Muscle of back (tissue), 3 donors: ENCODE measurements at regions not wholly inside any gene's neighbourhood (a gene's known extent, or its start where the extent isn't known, plus 50 kb on each side); places are given as distances from the start of the nearest gene placed in this dataset.
"Not testable (repeated sequence)": the region's sequence is repeated elsewhere in the genome, so short reads cannot be mapped to it uniquely, and the experiment has no call there.

Experiments used
- DNase-seq, 3 donors: peaks; one replicate each; pipeline versions ENCODE4 v3.0.0 to v3.0.0-alpha.2; 2013

DNA sequence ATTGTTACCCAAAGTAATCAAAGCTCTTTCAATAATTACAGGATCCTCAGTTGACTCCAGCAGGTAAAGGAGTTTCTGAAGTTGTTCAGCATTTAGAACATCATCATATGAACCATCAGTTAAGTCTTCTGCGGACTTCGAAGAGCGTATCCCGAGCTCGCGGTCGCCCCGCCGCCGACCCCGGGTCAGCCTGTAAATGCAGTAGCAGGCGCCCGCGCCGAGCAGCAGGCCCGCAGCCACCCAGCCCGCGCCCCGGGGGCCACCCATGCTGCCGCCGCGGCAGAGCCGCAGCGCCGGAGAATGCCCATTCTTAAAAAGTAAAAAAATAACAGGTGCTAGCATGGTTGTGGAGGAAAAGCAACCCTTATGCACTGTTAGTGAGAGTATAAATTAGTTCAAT is 444.5 kb downstream of the NSUN3 start:
- DNase-seq = not testable (repeated sequence)

DNA sequence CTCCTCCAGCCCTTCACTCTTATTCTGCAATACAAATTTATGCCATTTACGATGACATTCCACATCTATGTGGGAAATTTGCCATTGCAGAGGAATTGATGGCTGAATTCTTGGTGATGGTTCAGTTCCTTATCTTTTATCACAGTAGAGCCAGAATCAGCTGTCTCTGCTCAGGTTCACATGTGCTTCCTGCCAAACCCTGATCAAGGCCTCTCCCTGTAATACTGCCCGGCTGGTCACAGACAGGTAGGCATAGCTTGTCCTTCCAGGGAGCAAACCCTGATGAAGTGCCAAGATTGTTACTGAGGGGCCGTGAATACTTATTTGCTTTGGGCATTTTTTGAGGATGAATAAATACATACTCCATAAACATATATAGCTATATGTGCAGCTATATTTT is 450.0 kb downstream of the NSUN3 start:
- DNase-seq = no peak

DNA sequence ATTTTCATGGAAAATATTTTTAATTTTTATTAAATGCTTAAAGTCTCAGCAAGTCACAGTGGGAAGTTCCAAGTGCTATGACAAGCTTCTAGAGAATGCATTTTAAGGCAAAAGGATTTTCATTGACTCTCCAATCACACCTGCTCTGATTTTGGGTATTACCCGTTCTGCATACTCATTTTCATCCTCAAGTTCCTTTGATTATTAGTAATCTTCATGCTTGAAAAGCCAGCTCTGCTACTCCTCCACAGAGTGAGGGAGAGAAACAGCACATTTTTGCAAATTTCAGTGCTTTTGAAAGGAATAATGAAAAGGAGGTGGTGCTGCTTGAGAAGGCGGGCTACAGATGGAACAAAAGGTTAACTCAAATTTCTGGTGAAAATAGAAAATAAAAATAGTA is 450.7 kb downstream of the NSUN3 start:
- no peak for DNase-seq

DNA sequence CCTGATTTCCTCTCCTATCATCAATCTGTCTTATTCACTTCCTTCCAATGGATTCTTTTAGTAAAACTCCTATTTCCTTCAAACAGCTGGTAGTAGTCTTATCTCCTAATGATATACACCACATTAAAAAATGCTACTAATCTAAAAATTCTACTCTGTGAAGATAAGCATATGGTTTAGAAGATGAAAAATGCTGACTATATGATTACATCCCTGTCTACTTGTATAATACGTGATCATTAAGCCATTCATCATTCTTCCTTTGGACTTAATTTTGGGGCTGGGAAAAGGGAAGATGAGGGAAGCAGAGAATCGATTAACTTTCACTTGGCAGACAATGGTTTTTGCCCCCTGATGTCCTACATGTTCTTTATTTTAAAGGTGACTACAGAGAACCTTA is 453.1 kb downstream of the NSUN3 start:
- DNase-seq = no peak

DNA sequence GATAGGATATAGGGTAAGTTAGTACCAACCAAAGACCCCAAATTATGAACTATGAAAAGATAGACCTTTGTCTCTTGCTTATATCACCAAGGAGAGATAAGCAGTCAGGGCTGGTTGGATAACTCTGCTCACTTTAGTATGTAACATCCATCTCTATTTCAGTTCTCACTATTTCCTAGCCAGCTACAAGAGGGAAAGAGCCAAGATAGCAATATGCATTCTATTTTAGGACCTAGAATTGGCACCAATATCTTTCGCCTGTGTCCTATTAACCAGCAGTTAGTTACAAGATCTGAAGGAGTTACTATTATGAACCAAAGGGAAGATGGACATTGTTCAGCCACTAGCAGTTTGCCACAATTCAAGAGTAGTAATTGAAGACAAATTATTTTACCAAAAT is 457.5 kb downstream of the NSUN3 start:
- DNase-seq = peak in 1 of 3 donors; percentile 10

DNA sequence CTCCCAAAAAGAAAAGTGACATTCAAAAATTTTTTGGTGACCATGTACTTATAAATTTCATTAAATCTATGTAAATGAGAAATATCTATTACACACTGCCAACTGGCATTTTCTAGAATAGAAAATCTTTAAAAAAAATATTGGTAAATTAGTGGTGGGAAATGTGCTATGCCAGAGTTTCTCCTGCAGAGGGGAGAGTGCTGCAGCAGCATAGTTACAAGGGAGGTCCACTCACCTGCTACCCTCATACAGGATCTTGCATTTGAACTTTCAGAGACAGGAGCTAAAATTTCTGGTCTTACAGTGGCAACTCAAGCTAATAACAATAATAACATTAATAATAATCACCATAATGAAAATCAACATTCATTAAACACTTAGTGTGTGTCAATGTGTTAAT is 459.6 kb downstream of the NSUN3 start:
- DNase-seq = no peak

DNA sequence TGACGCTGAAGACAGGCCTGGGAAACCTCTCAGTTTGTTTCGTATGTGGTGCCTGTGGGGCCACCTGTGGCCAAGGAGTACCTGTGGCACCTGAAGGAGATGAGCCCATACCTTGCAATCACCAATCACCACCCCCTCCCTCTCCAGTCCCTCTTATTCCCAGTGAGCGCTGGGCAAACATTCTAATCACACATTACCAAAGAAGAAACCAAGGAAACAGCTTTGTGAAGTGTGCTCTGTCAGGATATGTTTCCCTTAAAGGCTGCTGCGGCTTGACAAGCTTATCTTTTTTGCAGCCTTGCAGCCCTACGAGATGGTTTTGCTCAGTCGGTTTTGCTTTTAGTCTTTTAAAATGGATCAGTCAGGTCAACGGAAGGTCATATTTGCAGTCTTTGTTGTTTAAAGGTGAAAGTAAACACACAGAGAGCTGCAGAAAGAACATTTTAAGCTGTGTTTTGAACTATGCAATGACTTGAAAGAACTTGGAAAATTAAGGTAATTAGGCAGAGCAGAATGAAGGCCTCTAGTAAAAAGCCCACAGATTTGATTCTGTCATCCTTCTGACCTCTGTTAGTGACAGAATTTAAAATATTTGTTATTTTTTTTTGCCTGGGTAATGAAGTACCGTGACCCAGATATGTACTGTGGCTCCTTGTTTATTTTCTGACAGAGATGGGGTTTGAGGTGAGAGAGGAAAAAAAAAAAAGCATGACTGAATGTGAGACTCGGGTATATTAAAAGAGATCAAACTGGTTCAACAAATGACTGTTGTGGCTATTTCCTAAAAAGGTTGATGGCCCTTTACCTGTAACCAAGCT is 461.4 kb downstream of the NSUN3 start:
- no peak for DNase-seq

DNA sequence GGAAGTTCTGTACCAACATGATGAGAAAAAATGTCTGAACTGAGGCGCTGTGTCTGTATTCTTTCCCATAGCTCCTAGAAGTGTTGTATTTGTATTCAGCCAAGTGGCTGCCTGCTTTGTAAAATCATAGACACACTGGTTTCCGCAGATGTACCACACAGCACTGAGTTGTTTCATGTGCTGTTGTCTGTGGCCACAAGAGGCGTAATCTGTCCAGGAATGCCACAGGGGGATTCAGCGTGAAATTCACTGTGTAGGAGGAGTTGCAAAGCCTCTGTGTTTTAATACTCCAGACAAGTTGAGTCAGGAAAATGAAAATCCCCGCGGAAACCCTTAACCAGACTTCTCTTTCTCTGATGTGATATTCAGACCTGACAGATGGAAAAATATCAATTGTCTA is 462.2 kb downstream of the NSUN3 start:
- DNase-seq = peak; percentile 1 to 49 (median 18)

DNA sequence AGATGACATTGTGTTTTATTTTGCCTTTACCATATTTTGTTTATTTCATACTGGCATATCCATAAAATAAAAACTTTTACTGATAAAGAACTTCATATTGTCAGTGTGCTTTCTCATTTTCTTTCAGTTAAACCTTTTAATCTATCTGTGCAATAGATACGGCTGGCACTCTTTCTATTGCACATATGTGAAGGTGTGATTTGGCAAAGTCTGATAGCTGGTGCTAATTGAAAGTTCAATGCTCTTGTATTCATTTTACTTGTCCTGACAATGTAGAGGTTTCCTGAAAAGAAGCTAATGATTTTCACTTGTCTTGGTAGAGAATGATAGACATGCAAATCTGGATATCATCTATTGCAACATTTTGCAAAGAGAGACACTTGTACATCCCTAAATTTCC is 467.0 kb downstream of the NSUN3 start:
- DNase-seq = no peak

DNA sequence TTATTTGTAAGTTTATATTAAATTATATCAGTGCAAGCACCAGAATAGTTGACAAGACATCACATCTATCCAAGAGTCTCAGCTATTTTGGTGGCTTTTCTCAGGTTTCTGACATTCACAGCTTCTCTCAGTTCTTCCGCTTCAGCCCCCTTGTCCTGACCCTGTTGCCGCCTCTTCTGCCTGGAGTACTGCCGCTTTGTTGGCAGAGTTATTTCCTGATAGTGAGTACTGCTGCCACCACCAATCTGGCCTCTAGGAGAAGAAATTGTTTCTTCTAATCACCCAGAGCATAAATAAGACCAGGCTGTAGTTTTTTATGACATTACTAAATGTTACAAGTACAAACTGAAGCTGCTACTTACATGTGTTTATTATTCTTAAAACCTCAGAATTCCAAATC is 470.1 kb downstream of the NSUN3 start:
- no peak for DNase-seq

DNA sequence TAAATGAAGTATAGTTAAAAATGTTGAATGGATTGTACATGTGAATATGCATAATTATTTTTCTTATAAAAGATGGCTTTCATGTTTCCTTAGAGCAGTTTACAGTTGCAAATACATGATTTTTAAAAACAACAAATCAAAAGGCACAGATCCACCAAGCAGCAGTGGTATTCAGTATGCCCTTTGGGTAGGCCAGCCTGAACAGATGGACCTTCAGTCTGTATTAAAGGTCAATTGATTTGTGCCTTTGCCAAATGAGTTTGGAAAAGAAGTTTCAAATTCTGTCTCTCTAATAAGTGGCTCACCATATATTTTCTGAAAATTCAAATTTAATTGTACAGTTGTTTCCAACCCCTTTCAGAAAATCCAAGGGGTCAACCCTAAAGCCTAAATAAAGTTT is 477.1 kb downstream of the NSUN3 start:
- DNase-seq = no peak

DNA sequence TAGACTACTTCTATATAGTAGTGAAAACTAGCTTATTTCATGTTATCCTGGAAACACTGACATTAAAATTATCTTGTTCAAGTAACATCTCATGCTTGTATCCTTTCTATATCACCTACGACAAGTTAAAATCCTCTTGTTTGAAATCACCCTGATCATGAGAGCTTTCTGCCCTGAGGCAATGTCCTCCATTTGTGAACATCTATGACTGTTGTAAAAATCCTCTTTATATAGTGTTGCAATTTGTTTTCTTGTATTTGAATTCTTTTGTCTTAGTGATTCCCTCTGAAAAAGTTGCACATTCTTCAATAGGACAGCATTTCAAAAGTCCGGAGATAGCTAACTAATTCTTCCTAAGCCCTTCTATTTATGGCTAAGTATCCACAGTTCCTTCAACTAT is 480.3 kb downstream of the NSUN3 start:
- DNase-seq = no peak

DNA sequence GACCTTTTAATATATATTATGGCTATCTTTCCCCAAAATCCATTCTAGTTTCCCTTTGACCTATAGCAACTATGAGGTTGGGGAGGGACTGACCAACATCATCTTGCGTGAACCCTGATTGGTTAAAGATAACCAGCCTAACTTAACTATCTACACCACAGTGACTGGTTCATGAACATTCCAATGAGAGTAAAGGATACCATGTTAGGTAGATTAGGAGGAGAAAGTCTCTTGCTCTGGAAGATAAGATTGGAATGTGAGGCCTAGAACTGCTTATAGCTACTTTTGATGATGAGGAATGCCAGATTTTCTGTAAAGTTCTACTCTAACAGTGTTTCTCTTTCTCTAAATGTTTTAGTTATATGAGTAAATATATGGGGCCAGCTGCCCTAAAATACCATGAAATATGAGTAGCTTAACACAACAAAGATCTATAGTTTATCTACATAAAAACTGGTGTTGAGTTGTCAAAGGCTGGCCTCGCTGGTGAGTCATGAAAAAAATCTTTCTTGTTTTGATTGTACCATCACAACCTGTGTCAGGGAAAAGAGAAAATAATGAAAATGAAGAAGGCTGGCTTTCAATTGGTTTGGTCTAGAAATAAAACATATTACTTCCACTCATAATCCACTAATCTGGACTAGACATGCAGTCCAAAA is 481.4 kb downstream of the NSUN3 start:
- DNase-seq = no peak

DNA sequence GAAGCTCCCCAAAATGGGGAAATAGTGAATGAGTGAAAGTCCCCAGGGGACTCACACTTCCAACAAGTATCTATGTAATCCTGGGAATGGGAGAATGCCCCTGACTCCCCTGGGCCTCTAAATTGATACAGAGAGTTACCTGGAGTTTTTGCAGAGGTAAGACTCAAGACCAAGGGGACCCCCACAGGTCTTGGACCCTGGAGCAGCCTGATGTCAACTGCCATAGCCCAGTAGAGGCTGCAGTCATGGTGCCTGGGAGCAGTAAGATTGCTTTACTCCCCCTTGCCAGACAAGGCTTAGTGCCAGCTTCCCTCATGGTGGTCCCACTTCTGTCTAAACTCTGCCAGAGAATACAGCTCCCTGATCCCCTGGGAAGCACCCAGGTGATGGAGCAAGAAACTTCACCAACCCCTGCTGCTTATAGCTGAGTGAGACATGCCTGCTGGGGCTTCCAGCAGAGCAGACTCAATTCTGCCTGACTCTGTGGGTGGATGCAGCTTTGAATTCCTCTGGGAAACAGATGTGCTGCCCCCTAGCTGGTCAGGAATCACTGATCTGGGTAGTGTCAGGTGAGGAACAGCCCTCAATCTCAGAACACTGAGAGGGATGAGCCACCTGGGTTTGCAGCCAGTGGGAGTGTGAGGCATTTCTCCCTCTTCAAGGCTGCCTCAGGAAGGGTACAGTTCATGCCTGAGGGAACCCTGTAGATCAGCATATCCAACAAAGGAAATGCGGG is 485.9 kb downstream of the NSUN3 start:
- no peak for DNase-seq

DNA sequence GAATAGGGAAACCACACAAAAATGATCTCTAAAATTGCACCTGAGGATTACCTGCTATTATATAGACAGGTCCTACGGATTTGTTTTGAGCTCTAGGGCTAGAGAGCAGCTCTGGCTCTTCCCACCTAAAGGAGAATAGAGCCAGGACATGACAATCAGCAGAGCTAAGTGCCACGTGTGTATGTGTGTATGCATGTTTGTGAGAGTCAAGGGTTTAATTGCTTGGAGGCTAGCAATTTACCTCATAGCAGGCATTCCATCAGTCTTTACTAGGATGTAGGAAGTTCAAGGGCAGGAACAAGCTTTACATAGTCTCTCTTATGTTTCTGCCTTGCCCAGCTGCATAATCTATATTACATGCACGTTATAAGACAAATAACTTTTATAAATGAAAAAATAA is 498.2 kb downstream of the NSUN3 start:
- DNase-seq = no peak

DNA sequence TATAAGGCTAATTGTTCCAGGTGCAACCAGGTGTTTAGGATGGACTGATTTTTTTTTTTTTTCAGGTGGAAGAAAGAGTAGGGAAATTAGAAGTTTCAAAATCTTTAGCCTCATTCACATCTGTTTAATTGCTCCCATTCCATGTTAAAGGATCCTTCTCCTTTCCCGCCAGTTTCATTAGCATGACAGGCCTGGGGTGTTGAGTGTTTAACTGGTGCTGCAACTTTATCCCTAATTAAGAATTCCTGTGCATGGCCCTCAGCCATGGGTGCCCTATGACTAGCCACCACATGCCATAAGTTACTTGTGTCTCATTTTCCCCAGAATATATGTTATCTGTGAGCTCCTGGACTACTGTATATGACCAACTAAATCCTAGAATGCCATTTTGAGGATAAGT is 501.4 kb downstream of the NSUN3 start:
- no peak for DNase-seq

DNA sequence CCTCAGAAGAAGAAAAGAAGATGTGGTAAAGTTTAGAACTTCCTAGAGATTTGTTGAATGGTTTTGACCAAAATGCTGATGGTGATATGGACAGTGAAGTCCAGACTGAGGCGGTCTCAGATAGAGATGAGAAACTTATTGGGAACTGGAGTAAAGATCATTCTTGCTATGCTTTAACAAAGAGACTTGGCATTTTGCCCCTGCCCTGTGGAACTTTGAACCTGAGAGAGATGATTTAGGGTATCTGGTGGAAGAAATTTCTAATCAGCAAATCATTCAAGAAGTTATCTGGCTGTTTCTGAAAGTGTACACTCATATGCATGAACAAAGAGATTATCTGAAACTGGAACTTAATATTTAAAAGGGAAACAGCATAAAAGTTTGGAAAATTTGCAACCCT is 505.2 kb downstream of the NSUN3 start:
- no peak for DNase-seq

DNA sequence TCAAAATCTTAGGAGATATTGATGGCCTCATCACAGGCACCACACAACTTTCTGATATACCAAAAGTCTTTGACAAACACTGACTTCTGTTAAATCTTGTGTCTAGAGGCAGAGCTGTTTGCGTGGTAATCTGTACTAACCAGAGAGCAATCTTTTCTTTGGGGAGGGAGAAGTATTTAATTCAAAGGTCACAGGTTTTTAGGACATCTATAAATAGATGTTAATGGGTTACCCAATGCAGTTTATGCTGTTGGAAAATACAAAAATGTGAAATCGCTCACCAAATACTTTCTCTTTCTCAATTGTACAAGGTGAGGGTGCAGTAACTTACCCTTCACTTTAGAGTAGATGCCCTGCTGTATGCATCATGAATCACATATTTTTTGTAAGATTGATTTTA is 510.5 kb downstream of the NSUN3 start:
- no peak for DNase-seq

DNA sequence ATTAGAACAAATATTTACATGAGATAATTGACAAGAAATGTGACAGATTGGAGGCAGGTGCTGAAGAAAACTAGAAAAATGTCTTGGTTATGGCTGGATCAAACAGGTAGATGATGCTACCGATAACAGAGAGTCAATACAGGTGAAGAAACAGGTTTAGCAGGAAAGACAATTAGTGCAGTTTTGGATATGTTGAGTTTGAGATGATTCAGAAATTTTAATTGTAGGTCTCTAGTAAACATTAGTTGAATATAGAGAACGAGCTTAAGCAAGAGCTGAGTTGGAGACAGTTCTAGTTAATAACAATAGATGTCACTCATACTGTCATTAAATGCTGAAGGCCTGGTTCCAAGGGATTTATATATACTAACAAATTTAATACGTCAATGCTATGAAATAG is 524.4 kb downstream of the NSUN3 start:
- no peak for DNase-seq

DNA sequence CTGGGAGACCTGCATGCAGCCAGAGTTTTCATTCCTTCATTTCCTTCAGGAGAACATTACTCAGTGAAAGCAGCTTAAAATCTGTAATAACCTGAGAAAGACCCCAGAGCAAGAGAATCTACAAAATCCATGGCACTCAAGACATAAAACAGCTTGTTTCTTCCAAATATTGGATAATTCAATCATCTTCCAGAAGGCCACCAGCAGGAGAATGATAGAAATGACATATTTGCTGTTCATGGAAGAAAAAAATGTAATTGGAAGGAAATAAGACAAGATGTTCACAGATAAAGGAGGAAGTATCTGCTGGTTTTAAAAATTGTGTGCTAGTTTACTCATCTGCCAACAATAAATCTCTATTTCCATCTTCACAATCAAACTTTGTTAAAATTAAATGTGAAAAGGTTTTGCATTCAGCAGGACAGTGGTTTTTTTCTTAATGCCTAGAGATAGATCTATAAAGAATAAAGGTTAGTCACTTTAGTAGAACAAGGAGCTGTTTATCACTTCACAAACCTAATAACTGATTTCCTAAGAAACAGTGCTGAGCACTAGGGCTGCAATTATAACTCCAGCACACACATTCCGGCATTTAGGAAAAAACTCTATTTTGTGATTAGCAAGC is 530.8 kb downstream of the NSUN3 start:
- no peak for DNase-seq

DNA sequence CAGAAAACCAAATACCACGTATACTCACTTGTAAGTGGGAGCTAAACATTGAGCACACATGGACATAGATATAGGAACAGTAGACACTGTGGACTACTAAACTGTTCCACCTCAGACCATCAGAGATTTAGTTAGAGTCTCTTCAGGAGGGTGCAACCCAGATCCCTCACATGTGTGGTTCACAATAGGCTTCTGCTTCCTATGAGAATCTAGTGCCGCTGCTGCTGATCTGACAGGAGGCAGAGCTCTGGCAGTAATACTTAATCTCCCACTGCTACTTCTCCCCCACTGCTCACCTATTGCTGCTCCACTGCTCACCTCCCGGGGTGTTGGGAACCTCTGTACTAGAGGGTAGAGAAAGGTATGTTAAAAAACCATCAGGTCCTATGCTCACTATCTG is 533.3 kb downstream of the NSUN3 start:
- no peak for DNase-seq

DNA sequence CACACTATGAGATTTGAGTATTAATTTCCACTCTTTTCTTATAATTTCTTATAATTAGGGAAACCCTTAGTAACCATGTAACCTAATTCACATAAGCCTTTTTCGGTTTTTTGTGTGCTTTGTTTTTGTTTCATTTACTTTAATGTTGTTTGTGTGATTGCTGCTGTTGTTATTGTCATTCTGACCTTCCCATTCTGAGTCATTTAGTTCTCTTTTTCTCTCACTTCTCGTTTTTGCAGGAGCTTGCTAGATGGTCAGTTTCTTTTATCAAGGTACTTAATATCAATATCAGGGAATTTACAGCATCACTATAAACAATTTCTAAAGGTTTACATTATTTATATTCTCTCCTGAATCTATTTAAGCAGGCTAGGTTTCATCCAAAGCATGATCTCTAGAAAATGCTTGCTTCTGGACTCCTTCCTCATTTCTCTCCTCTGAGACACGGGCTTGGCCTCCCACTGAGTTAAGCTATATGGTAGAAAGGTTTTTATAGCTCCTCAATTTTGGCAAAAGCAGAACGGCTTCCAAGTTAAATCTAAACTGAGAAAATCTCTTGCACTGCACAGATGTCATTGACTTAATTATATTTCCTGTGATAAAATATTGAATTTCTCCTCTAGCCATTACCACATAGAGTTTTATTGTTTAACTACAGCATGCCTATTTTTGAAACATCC is 534.2 kb downstream of the NSUN3 start:
- DNase-seq = no peak
